HG03097 (cell line): ENCODE measurements at regions not wholly inside any gene's neighbourhood (a gene's known extent, or its start where the extent isn't known, plus 50 kb on each side); places are given as distances from the start of the nearest gene placed in this dataset.
A peak's percentile ranks its signal among the peaks of the same experiment; 100 is the strongest.
"Not testable (repeated sequence)": the region's sequence is repeated elsewhere in the genome, so short reads cannot be mapped to it uniquely, and the experiment has no call there.

Source experiments
- ATAC-seq: cut with Tn5 transposase; IDR thresholded peaks from one replicate; pipeline ENCODE4 v1.9.1; 2021; ENCODE audit not compliant: unreplicated experiment, low FRiP score

DNA sequence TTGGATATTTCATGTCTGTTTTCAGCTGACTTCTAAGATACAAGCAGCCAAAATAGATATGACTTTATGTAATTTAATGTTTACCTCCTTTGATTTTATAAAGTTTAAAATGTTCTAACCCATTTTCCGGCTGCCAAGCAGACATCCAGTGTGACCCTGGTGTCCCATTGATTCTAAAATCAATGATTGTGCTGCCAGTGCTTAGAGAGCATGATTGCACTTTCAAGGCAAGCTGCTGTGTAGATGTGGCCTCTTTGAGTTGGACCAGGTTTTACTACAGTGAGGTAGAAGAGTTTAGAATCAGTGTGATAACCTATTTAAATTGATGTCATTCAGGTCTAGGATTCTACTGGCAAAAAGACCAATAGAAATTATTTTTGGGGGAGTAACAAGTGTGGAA, 730.9 kb downstream of the STPG2 start:
- ATAC-seq, result no peak

DNA sequence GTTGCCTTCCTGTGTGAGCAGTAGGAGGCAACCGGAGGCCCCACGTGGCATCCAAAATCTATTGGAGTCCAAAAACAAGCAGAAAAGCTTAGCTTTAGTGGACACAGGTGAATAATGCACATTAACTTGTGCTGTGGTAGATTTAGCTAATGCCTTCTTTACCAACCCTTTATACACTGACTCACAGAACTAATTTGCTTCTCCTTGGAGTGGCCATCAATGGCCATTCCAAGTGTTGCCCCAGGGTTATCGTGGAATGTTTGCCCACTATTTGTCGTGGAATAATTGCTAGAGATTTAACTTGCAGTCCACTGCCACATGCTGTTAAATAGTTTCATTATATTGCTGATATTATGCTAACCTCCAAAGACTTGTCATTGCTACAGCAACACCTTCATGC, 729.1 kb downstream of the STPG2 start:
- no peak for ATAC-seq

DNA sequence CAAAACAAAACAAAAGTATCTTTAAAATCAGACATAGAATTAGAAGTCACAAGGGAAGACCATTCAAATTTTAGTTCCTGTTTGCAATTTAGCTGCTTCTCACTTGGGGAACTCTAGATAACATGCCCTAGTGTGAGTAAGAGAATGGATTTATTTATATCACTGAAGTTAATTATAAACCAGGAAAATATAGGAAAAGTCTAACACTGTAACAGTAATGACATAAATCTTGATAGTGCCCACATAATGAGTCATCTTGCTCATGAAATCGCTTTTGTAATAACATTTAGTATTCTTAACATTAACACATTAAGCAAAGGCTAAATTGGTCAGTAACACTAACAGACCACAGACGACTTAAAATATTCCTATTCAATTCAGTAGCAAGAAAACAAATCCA, 710.7 kb downstream of the STPG2 start:
- no peak for ATAC-seq

DNA sequence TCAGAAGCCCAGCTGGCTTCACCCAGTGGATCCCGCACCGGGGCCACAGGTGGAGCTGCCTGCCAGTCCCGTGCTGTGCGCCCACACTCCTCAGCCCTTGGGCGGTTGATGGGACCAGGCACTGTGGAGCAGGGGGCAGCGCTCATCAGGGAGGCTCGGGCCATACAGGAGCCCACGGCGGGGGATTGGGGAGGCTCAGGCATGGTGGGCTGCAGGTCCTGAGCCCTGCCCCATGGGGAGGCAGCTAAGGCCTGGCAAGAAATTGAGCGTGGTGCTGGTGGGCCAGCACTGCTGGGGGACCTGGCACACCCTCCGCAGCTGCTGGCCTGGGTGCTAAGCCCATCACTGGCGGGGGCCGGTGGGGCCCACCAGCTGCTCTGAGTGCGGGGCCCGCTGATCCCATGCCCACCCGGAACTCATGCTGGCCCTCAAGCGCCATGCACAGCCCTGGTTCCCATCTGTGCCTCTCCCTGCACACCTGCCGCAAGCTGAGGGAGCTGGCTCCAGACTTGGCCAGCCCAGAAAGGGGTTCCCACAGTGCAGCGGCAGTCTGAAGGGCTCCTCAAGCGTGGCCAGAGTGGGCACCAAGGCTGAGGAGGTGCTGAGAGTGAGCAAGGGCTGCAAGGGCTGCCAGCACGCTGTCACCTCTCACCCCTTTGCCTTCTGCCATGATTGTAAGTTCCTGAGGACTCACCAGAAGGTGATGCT, 705.1 kb downstream of the STPG2 start:
- not testable (repeated sequence) for ATAC-seq

DNA sequence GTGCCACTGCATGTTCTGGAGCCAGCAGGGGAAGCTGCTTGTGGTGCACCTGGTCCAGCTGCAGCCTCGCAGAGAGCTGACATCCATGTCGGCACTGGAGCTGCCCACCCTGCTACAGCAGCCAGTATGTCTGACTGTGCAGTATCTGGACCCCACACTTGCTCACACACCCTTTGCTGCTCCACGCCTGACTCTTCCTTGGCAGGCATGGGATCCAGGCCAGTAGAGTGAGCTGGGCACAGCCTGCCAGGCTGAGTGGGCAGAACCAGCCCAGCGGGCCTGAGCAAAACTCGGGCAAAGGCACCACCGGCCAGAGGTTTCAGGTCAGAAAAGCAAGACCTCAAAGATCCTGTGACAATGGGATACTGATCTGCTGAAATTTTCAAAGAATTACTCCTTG, 690.1 kb downstream of the STPG2 start:
- no peak for ATAC-seq

DNA sequence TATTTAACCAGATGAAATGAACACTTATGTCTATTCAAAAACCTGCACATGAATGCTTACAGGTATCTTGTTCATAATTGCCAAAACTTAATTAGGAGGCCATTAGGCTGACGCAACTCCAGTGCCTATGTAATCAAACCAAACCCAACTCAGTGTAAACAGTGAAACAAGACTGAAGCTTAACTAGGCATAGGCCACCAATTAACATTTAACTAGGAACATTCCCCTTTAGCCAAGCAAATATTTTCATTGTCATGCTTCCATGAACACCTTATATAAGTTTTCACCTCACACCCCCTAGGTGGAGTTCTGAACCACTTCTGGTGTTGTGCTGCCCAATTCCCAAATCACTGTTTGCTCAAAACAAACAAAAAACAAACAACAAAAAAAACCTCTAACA, 686.0 kb downstream of the STPG2 start:
- ATAC-seq, result no peak

DNA sequence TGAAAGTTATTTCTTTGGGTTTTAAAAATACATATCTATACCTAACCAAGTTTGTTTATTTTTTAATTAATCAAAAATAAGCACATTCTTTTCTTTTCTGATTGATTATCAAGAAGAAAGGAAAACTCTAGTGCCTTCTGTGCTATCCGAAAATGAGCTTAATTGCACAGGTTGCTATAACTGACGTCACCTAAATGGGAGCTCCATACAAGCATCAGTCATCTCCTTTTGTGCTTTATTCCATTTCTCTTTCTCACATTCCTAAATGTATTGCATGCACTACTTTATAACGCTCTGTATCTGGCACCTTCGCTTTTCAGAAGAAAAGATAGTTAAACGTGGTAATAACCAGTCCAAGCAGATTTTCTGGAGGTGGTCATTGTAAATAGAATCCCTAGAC, 675.0 kb downstream of the STPG2 start:
- ATAC-seq, result no peak

DNA sequence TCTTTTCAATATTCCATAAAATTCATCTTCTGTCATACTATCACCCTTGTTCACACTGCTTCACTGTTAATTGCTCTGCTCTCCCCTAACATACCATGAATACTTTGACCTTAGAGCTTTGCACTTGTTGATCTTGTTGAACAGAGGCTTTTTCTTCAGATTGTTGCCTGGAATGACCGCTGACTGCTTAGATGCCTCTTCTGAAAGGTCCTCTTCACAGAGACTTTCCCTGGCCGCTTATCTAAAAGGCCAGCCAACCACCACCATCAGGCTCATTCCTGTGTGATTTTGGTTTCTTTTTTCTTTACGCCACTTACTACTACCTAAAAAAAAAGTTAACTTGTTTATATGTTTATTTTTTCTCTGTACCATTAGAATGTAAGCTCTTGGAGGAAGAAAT, 667.7 kb downstream of the STPG2 start:
- no peak for ATAC-seq

DNA sequence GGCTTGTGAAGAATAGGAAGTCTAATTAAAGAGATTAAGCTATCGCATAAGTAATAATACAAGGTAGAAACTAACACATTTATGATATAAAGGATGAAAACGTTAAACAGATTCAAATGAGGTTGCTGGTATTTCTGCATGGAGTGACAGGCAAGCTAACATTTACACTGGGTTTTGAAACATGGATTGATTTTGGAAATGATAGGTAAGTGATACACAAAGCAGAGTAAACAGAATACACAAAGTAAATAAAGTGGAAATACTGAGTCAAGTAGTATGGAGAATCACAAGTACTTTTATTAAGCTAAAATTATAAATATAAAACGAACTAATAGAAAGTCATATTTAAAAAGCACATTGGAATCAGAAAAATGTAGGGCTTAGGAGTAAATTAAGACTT, 665.3 kb downstream of the STPG2 start:
- no peak for ATAC-seq

DNA sequence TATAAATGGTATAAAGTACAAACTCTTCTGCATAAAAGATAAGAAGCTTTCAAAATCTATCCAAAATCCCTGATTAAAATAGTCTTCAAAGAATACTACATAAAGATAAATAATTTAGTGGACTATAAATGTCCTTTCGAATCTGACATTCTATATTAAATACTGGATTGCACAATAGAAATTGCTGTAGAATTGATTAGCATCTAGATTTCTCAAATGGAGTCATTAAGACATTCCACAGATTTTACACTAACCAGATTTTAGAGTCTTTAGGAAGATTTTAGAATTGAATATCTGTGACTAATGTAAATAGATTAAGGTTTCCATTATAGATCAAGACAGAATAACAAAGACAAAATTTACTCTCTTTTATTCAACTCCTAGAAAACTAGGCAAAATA, 663.9 kb downstream of the STPG2 start:
- no peak for ATAC-seq

DNA sequence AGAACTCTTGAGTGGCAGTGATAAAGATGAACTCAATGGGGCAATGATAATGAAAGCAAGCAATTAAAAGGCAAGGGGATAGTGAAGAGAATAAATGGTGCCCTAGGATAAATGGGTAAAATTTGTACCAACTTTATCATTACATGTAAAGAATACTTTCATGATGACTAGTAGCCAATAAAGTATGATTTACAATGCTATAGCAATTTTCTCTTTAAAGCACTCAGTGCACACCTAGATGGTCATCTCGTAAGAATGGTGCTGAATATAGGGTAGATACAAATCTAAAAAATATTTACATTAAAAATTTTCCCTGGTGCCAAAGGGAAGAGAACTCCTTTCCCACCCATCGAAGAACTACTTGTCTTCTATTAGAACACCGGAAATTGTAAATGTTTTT, 651.4 kb downstream of the STPG2 start:
- no peak for ATAC-seq

DNA sequence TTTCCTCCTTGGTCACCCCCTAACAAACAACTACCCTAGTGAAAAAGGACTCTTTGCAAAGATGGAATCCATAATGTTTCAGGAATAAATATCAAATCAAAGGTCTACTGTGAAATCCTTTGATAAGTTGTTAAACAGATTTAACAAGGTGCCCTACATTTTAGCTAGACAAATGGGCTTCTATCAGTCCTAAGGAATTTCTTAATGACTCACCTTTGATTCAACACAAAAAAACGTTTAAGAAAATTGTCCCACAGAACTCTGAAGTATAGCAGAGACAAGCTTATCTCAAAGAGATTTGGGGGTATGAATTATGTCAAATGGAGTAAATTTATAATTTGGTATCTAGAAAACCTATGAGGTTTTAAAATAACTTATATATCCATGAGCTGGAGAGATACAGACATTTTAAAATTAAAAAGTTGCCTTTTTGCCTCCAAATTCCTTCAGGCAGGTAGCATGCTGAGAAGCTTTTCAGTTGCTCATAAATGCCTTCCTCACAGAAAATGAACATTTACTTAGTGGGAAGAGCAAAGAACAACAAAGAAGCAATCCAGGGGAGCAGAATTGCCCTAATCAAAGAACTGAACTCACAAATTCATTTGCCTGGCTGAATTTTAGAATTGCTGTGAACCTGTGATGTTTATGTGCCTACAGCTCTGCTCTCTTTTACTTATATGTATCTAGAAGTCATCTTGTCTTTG, 649.3 kb downstream of the STPG2 start:
- ATAC-seq, result no peak

DNA sequence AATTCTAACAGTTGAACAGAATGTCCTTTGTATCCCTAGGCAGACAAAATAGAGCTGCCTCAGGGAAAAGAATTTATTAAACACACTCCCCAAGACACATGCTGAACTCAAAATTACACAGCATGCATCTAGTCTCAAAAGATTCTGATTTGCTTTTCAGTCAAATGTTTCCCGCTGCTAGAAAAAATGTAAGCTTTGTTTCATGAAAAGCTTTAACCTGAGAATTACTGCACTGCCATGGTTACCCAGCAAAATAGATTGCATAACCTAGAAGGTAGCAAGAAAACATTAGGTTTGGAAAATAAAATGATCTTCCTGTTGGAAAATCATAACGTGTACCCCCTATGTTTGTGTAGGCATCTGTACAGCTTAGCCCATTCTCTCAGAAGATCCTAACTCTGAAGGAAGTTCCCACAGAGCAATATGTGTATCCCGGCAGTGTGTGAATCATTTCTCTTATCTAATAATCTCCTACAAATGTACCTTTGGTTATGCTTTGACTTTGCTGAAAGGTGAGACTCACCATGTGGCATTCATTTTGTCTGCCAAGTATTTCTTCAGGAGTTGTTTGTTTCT, 646.9 kb downstream of the STPG2 start:
- no peak for ATAC-seq

DNA sequence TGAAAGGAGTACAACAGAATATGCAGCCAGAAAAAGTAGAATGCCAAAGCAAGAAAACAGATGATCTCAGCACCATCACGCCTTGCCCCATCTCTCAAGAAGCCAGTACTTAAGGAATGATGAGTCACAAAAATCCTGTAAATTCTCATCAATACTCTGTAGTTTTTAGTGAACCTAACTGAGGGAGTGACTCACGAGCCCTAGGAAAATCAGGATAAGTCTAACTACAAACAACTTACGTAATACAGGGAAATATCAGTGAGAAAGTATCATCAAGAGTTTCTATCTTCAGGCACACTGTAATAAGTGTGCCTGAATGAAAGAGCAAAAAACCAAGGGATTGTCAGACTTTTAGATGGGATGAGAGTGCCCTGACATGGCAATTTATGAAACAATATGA, 644.4 kb downstream of the STPG2 start:
- no peak for ATAC-seq

DNA sequence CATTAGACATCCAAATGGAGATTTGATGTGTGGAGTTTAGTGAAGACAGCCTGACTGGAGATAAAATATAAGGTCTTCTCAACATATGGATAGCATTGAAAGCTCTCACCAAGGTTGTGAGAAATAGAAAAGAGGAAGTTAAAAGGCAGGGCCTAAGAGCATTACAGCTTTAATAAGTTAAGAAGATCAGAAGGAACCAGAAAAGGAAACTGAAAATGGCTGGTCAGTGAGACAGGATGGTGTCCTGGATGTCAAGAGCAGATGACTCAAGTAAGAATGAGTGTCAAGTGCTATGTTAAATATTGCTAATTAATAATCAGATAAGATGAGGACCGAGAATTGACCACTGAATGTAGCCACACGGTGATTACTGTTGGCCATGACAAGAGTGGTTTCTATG, 642.9 kb downstream of the STPG2 start:
- peak; percentile 96 for ATAC-seq

DNA sequence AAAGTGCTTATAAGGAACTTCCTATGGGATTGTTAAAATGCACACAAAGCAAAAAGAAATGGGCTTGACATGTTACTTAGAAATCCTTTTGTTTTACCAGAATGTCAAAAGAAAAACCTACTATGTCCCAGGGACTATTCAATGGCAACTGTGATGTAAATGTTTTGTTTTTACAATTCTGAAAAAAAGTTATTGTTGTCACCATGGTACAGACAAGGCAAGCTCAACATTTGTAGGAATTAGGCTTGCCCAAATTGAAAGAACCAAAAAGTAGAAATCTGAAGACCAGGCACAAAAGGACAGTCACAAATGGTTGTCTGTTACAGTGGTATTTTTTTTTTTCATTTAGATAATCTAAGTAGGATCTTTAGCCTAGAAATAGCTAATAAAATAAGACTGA, 638.6 kb downstream of the STPG2 start:
- ATAC-seq, result no peak

DNA sequence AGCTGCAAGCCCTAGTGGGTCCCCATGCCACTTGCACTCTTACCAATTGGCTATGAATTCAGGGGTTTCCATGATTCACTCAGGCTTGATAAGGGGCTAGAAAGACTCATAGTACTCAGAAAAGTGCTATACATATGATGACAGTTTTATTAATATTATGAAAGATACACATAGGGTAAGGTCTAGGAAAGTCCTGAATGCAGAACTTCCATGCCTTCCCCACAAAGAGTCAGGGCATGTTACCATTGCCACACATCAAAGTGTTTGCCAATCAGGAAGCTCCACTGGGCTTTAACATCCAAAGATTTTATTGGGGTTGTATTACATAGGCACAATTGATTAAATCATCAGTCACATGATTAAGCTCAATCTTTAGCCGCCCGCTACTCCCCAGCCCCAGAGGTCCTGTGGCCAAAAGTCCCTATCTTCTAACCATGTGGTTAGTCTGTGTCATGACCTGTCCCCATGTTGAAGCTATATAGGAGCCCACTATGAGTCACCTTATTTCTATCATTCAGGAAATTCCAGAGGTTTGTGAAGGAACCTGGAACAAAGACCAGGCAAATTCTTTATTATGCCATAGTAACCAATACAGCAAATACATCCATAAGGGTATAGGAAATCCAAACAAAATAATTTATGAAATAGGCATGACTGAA, 635.6 kb downstream of the STPG2 start:
- no peak for ATAC-seq
